A549 (cell line): ENCODE measurements at regions not wholly inside any gene's neighbourhood (a gene's known extent, or its start where the extent isn't known, plus 50 kb on each side); places are given as distances from the start of the nearest gene placed in this dataset.
"Not testable (repeated sequence)": the region's sequence is repeated elsewhere in the genome, so short reads cannot be mapped to it uniquely, and the experiment has no call there.

Experiments
- ATAC-seq, 2 experiments: fragments of 200-7000 bp in 1 of 2; fragments of >200 bp in 1 of 2; cut with Nextera tagmentation in 1 of 2; cut with Tn5 transposase in 1 of 2; 3 replicates each; pipeline versions ENCODE4 v1.8.0 to v1.9.1; 2018 to 2020; ENCODE audit warnings: mild to moderate bottlenecking in 1 of 2, moderate library complexity in 1 of 2
- CTCF ChIA-PET: fragments of 300-600 bp; sonication (Branson Sonifier 250); formaldehyde crosslinking; extraction: SDS; loops from one replicate; lab custom pipeline; 2021; ENCODE audit warnings: antibody characterized with exemption, inconsistent platforms; lab: Yijun Ruan, JAX
- POLR2A ChIA-PET: fragments of 350-600 bp; formaldehyde crosslinking; extraction: SDS; loops from one replicate; lab custom pipeline; 2021; ENCODE audit warnings: antibody characterized with exemption, inconsistent platforms; lab: Yijun Ruan, JAX
- DNase-seq, 2 experiments: peaks; one replicate each; pipeline versions ENCODE4 v3.0.0 to v3.0.0-alpha.2; 2011 to 2016; ENCODE audit warnings: low read depth in 1 of 2, low spot score in 1 of 2
- FAIRE-seq: peaks from 2 replicates; lab custom pipeline; 2011; peaks lifted over from hg19 to GRCh38; lab: Jason Lieb, UNC
- H3K27ac ChIP-seq, 2 experiments: fragments of >200 bp; sonication (Bioruptor Twin); formaldehyde crosslinking; 3 replicates each; pipeline ENCODE4 v1.5.1; 2016 to 2017
- H3K4me1 ChIP-seq: fragments of >200 bp; sonication (Bioruptor Twin); formaldehyde crosslinking; 3 replicates; pipeline ENCODE4 v1.6.1; 2016
- H3K4me2 ChIP-seq: fragments of >200 bp; sonication (Bioruptor Twin); formaldehyde crosslinking; 3 replicates; pipeline ENCODE4 v1.6.1; 2016
- H3K4me3 ChIP-seq: fragments of >200 bp; sonication (Bioruptor Twin); formaldehyde crosslinking; 3 replicates; pipeline ENCODE4 v1.5.1; 2016
- H3K9me3 ChIP-seq: fragments of >200 bp; sonication (Bioruptor Twin); formaldehyde crosslinking; 3 replicates; pipeline ENCODE4 v1.6.1; 2016
- CBX2 ChIP-seq: fragments of 200-600 bp; sonication (generic); IDR thresholded peaks from 2 replicates; pipeline ENCODE4 v1.6.1; 2016; ENCODE audit warnings: low read depth, mild to moderate bottlenecking, borderline replicate concordance
- CBX8 ChIP-seq: fragments of 200-600 bp; sonication (generic); IDR thresholded peaks from 2 replicates; pipeline ENCODE4 v1.6.1; 2016
- CHD2 ChIP-seq: fragments of 150-350 bp; IDR thresholded peaks from 2 replicates; pipeline ENCODE4 v1.6.1; 2014; ENCODE audit warnings: low read length; ENCODE audit not compliant: partially characterized antibody
- CHD4 ChIP-seq: fragments of 200-600 bp; sonication (generic); IDR thresholded peaks from 2 replicates; pipeline ENCODE4 v1.6.1; 2016; ENCODE audit warnings: antibody characterized with exemption, mild to moderate bottlenecking, borderline replicate concordance
- HEYL ChIP-seq: fragments of 250-450 bp; sonication (Bioruptor Pico); IDR thresholded peaks from 2 replicates; pipeline ENCODE4 v1.8.0; 2021; ENCODE audit warnings: mild to moderate bottlenecking, moderate library complexity
- HOXA7 ChIP-seq: fragments of 250-450 bp; sonication (Bioruptor Pico); IDR thresholded peaks from 2 replicates; pipeline ENCODE4 v1.5.0; 2020; ENCODE audit warnings: mild to moderate bottlenecking, moderate library complexity
- HOXB5 ChIP-seq: fragments of 250-450 bp; sonication (Bioruptor Pico); IDR thresholded peaks from 2 replicates; pipeline ENCODE4 v1.5.0; 2020; ENCODE audit warnings: mild to moderate bottlenecking, moderate library complexity
- JUN ChIP-seq, 2 experiments: fragments of >200 bp; sonication (Bioruptor Twin); formaldehyde crosslinking; IDR thresholded peaks; 2 replicates in 1 of 2; 3 replicates in 1 of 2; pipeline ENCODE4 v1.6.1; 2016 to 2017
- KDM5A ChIP-seq: fragments of 200-600 bp; sonication (generic); IDR thresholded peaks from 2 replicates; pipeline ENCODE4 v1.6.1; 2016; ENCODE audit warnings: antibody characterized with exemption, mild to moderate bottlenecking
- MAZ ChIP-seq: fragments of 150-350 bp; IDR thresholded peaks from 2 replicates; pipeline ENCODE4 v1.6.1; 2014; ENCODE audit warnings: antibody characterized with exemption, low read depth, low read length, borderline replicate concordance
- NPAS2 ChIP-seq: fragments of 250-450 bp; sonication (Bioruptor Pico); IDR thresholded peaks from 2 replicates; pipeline ENCODE4 v1.8.0; 2022; ENCODE audit warnings: mild to moderate bottlenecking, moderate library complexity, borderline replicate concordance
- NR3C1 ChIP-seq: fragments of >200 bp; sonication (Bioruptor Twin); formaldehyde crosslinking; IDR thresholded peaks from 3 replicates; pipeline ENCODE4 v1.6.1; 2017
- PHF8 ChIP-seq: fragments of 200-600 bp; sonication (generic); IDR thresholded peaks from 2 replicates; pipeline ENCODE4 v1.6.1; 2016; ENCODE audit warnings: low read depth, mild to moderate bottlenecking, antibody characterized with exemption, moderate library complexity, borderline replicate concordance
- RARB ChIP-seq: fragments of 250-450 bp; sonication (Bioruptor Pico); IDR thresholded peaks from 2 replicates; pipeline ENCODE4 v1.8.0; 2021; ENCODE audit warnings: mild to moderate bottlenecking, moderate library complexity
- RFX5 ChIP-seq: fragments of 450-650 bp; IDR thresholded peaks from 2 replicates; pipeline ENCODE4 v1.7.1; 2014; ENCODE audit warnings: antibody characterized with exemption, mild to moderate bottlenecking, moderate library complexity
- SMC3 ChIP-seq: fragments of >200 bp; sonication (Bioruptor Twin); formaldehyde crosslinking; IDR thresholded peaks from 3 replicates; pipeline ENCODE4 v1.6.1; 2018; ENCODE audit warnings: inconsistent platforms
- SREBF2 ChIP-seq: fragments of 450-650 bp; IDR thresholded peaks from 2 replicates; pipeline ENCODE4 v1.6.1; 2014; ENCODE audit warnings: mild to moderate bottlenecking, moderate library complexity
- TP53 ChIP-seq: fragments of 250-450 bp; sonication (Bioruptor Pico); IDR thresholded peaks from 2 replicates; pipeline ENCODE4 v1.5.0; 2021; ENCODE audit warnings: mild to moderate bottlenecking, moderate library complexity
- WGBS: methylation state at CpG from one replicate; pipeline ENCODE4 v1.1.6; 2017; ENCODE audit errors: missing lambda C conversion rate; 5-methylcytosine and 5-hydroxymethylcytosine counted together
- TF ChIP-seq, protein P1 (sequence below): fragments of 250-450 bp; sonication (Bioruptor Pico); IDR thresholded peaks from 2 replicates; pipeline ENCODE4 v1.5.0; 2021; ENCODE audit warnings: mild to moderate bottlenecking, moderate library complexity, borderline replicate concordance
- TF ChIP-seq, protein P2 (sequence below): fragments of 450-650 bp; IDR thresholded peaks from 2 replicates; pipeline ENCODE4 v1.6.1; 2014; ENCODE audit warnings: antibody characterized with exemption
- TF ChIP-seq, protein P3 (sequence below): fragments of >200 bp; sonication (Bioruptor Twin); formaldehyde crosslinking; IDR thresholded peaks from 3 replicates; pipeline ENCODE4 v1.6.1; 2016
- TF ChIP-seq, protein P4 (sequence below): fragments of 250-450 bp; sonication (Bioruptor Pico); IDR thresholded peaks from 2 replicates; pipeline ENCODE4 v1.5.0; 2020; ENCODE audit warnings: low read depth, mild to moderate bottlenecking, moderate library complexity

DNA sequence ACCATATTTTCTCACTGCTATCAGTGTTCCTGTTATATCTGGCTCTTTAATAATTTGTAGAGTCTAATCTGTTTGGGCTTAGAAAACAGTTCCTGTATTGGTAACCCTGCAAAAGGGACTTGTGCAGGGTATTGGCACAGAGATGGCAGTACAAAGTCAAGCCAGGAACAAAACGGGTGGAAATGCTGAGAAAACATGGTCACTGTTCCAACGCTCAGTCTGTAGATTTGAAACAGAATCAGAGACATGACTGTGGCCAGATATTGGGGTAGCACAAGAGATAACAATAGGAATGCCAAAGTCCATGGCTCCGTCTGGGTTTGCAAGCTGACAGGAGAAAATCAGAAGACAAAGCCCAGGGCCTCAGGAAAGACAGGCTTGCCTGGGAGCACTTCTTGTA, 290.7 kb upstream of the PDE3A start:
- 70% methylated on average over 3 of the region's 3 CpGs for WGBS
- H3K4me2 ChIP-seq: no peak overlapping the region
- H3K4me3 ChIP-seq: no peak overlapping the region
- DNase-seq (no peak), FAIRE-seq (no peak), ATAC-seq (no peak)
- H3K9me3 ChIP-seq: no peaks in the 10 kb centered on the region
- H3K4me1 ChIP-seq: no peaks in the 10 kb centered on the region
- no peak overlapping the region for H3K27ac ChIP-seq
- TF ChIP-seq CHD2 (no peak), SMC3 (no peak), HOXB5 (no peak), RFX5 (no peak), RARB (CRISPR knock-in tag) (no peak), CBX2 (no peak), NPAS2 (CRISPR knock-in tag) (no peak), HEYL (CRISPR knock-in tag) (no peak), CBX8 (no peak), KDM5A (no peak), HOXA7 (CRISPR knock-in tag) (no peak)
- TF ChIP-seq, protein P1, sequence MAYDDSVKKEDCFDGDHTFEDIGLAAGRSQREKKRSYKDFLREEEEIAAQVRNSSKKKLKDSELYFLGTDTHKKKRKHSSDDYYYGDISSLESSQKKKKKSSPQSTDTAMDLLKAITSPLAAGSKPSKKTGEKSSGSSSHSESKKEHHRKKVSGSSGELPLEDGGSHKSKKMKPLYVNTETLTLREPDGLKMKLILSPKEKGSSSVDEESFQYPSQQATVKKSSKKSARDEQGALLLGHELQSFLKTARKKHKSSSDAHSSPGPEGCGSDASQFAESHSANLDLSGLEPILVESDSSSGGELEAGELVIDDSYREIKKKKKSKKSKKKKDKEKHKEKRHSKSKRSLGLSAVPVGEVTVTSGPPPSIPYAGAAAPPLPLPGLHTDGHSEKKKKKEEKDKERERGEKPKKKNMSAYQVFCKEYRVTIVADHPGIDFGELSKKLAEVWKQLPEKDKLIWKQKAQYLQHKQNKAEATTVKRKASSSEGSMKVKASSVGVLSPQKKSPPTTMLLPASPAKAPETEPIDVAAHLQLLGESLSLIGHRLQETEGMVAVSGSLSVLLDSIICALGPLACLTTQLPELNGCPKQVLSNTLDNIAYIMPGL (CRISPR knock-in tag): no peak
- TF ChIP-seq, protein P2, sequence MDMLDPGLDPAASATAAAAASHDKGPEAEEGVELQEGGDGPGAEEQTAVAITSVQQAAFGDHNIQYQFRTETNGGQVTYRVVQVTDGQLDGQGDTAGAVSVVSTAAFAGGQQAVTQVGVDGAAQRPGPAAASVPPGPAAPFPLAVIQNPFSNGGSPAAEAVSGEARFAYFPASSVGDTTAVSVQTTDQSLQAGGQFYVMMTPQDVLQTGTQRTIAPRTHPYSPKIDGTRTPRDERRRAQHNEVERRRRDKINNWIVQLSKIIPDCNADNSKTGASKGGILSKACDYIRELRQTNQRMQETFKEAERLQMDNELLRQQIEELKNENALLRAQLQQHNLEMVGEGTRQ: no peak
- TF ChIP-seq, protein P3, sequence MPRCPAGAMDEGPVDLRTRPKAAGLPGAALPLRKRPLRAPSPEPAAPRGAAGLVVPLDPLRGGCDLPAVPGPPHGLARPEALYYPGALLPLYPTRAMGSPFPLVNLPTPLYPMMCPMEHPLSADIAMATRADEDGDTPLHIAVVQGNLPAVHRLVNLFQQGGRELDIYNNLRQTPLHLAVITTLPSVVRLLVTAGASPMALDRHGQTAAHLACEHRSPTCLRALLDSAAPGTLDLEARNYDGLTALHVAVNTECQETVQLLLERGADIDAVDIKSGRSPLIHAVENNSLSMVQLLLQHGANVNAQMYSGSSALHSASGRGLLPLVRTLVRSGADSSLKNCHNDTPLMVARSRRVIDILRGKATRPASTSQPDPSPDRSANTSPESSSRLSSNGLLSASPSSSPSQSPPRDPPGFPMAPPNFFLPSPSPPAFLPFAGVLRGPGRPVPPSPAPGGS: no peak
- CTCF ChIA-PET: interaction anchor here (0.7 kb wide), 1 partner anchor 101 kb away, joined by 3 read pairs; no protein-coding TSS in a partner anchor
- POLR2A ChIA-PET: no interaction called here

DNA sequence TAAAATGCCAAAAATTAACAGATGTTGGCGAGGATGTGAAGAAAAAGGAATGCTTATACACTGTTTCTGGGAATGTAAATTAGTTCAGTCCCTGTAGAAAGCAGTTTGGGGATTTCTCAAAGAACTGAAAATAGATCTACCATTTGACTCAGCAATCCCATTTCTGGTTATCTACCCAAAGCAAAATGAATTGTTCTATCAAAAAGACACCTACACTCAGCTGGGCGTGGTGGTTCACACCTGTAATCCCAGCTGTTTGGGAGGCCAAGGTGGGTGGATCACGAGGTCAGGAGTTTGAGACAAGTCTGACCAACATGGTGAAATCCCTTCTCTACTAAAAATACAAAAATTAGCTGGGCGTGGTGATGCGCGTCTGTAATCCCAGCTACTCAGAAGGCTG, 279.3 kb upstream of the PDE3A start:
- no peak overlapping the region for H3K4me3 ChIP-seq
- POLR2A ChIA-PET: no interaction called here
- H3K9me3 ChIP-seq: no peaks in the 10 kb centered on the region
- FAIRE-seq: no peak
- H3K4me2 ChIP-seq: no peak overlapping the region
- no peak for ATAC-seq
- H3K27ac ChIP-seq: no peak overlapping the region
- TF ChIP-seq TP53 (CRISPR knock-in tag) (no peak), MAZ (no peak), CHD4 (no peak), JUN (IDR thresholded peaks at IDR 0.05) (no peak), NR3C1 (no peak), PHF8 (no peak), SREBF2 (no peak), SMC3 (no peak)
- TF ChIP-seq, protein P4, sequence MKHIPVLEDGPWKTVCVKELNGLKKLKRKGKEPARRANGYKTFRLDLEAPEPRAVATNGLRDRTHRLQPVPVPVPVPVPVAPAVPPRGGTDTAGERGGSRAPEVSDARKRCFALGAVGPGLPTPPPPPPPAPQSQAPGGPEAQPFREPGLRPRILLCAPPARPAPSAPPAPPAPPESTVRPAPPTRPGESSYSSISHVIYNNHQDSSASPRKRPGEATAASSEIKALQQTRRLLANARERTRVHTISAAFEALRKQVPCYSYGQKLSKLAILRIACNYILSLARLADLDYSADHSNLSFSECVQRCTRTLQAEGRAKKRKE (CRISPR knock-in tag): no peak
- CTCF ChIA-PET: no interaction called here
- no peak for DNase-seq
- no peaks in the 10 kb centered on the region for H3K4me1 ChIP-seq
- 65% methylated on average over 6 of the region's 6 CpGs for WGBS

DNA sequence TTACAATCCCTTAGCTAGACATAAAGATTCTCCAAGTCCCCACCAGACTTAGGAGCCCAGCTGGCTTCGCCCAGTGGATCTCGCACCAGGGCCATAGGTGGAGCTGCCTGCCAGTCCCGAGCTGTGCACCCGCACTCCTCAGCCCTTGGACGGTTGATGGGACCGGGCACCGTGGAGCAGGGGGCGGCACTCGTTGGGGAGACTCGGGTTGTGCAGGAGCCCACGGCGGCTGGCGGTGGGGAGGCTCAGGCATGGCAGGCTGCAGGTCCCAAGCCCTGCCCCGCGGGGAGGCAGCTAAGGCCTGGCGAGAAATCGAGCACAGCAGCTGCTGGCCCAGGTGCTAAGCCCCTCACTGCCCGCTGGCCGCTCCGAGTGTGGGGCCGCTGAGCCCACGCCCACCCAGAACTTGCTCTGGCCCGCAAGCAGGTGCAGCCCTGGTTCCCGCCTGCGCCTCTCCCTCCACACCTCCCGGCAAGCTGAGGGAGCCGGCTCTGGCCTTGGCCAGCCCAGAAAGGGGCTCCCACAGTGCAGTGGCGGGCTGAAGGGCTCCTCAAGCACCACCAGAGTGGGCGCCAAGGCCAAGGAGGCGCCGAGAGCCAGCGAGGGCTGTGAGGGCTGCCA, 275.0 kb upstream of the PDE3A start:
- DNase-seq, FAIRE-seq, ATAC-seq, H3K4me2 ChIP-seq, H3K9me3 ChIP-seq, CTCF ChIA-PET, H3K4me1 ChIP-seq, POLR2A ChIA-PET, H3K27ac ChIP-seq, H3K4me3 ChIP-seq: not testable (repeated sequence)
- 74% methylated on average over 11 of the region's 32 CpGs for WGBS
